HG02870 (cell line): ENCODE measurements at regions not wholly inside any gene's neighbourhood (a gene's known extent, or its start where the extent isn't known, plus 50 kb on each side); places are given as distances from the start of the nearest gene placed in this dataset.

ENCODE experiments used
- ATAC-seq: cut with Tn5 transposase; IDR thresholded peaks from one replicate; pipeline ENCODE4 v1.9.1; 2021; ENCODE audit warnings: mild to moderate bottlenecking, moderate library complexity; ENCODE audit not compliant: unreplicated experiment

GRCh38 chr10:94085766-94086437 is 92.2 kb downstream of the PLCE1 start:
- ATAC-seq: no peak

GRCh38 chr10:94088926-94089381 is 95.2 kb downstream of the PLCE1 start:
- ATAC-seq: no peak

- ATAC-seq: no peak
These were observed 97.9 kb downstream of the PLCE1 start for GRCh38 chr10:94091649-94092048.

- no peak for ATAC-seq
These were observed 99.1 kb downstream of the PLCE1 start for GRCh38 chr10:94092848-94093247.

- no peak for ATAC-seq
These were observed 99.7 kb downstream of the PLCE1 start for GRCh38 chr10:94093286-94093905.

- ATAC-seq: no peak
These were observed 100.8 kb downstream of the PLCE1 start for GRCh38 chr10:94094540-94094939.

- ATAC-seq: no peak
These were observed 103.9 kb downstream of the PLCE1 start for GRCh38 chr10:94097656-94098055.

GRCh38 chr10:94098896-94099295 is 105.2 kb downstream of the PLCE1 start:
- ATAC-seq: no peak

GRCh38 chr10:94101894-94102293 is 108.2 kb downstream of the PLCE1 start:
- no peak for ATAC-seq

GRCh38 chr10:94102436-94102835 is 108.7 kb downstream of the PLCE1 start:
- ATAC-seq: no peak

GRCh38 chr10:94103192-94103591 is 109.5 kb downstream of the PLCE1 start:
- ATAC-seq: no peak

- no peak for ATAC-seq
These were observed 110.1 kb downstream of the PLCE1 start for GRCh38 chr10:94103801-94104221.

GRCh38 chr10:94104316-94105000 is 110.7 kb downstream of the PLCE1 start:
- ATAC-seq: no peak

GRCh38 chr10:94105226-94105625 is 111.5 kb downstream of the PLCE1 start:
- no peak for ATAC-seq

- no peak for ATAC-seq
These were observed 113.5 kb downstream of the PLCE1 start for GRCh38 chr10:94107191-94107590.

- ATAC-seq: no peak
These were observed 114.5 kb downstream of the PLCE1 start for GRCh38 chr10:94108200-94108599.

- no peak for ATAC-seq
These were observed 117.6 kb downstream of the PLCE1 start for GRCh38 chr10:94111367-94111766.

GRCh38 chr10:94112321-94112720 is 118.6 kb downstream of the PLCE1 start:
- no peak for ATAC-seq

GRCh38 chr10:94115725-94116124 is 122.0 kb downstream of the PLCE1 start:
- no peak for ATAC-seq

GRCh38 chr10:94116848-94117247 is 123.1 kb downstream of the PLCE1 start:
- no peak for ATAC-seq

- no peak for ATAC-seq
These were observed 128.5 kb downstream of the PLCE1 start for GRCh38 chr10:94122211-94122610.
